Ascending aorta (tissue), 2 donors: ENCODE measurements at regions not wholly inside any gene's neighbourhood (a gene's known extent, or its start where the extent isn't known, plus 50 kb on each side); places are given as distances from the start of the nearest gene placed in this dataset.
"Not testable (repeated sequence)": the region's sequence is repeated elsewhere in the genome, so short reads cannot be mapped to it uniquely, and the experiment has no call there.

ENCODE experiments used
- DNase-seq, 2 donors: peaks; one replicate each; pipeline ENCODE4 v3.0.0-alpha.2; 2019; ENCODE audit warnings: low spot score in 2 of 2
- H3K27ac ChIP-seq, 2 donors: fragments of 200-600 bp; sonication (generic); one replicate each; pipeline ENCODE4 v1.5.1; 2016 to 2017; ENCODE audit warnings: mild to moderate bottlenecking in 1 of 2
- H3K27me3 ChIP-seq: fragments of 200-600 bp; sonication (generic); one replicate; pipeline ENCODE4 v1.5.1; 2017
- H3K36me3 ChIP-seq, 2 donors: fragments of 200-600 bp; sonication (generic); one replicate each; pipeline ENCODE4 v1.5.1; 2016
- H3K4me1 ChIP-seq, 2 donors: fragments of 200-600 bp; sonication (generic); one replicate each; pipeline ENCODE4 v1.5.1; 2016 to 2017; ENCODE audit warnings: mild to moderate bottlenecking in 1 of 2
- H3K4me3 ChIP-seq, 2 donors: fragments of 200-600 bp; sonication (generic); one replicate each; pipeline ENCODE4 v1.5.1; 2016 to 2017; ENCODE audit warnings: mild to moderate bottlenecking in 1 of 2
- H3K9me3 ChIP-seq, 2 donors: fragments of 200-600 bp; sonication (generic); one replicate each; pipeline ENCODE4 v1.5.1; 2016
- CTCF ChIP-seq, 3 experiments: fragments of 200-600 bp in 2 of 3; fragments of 450-650 bp in 1 of 3; sonication (generic) in 2 of 3; IDR thresholded peaks; one replicate each; pipeline ENCODE4 v1.5.1; 2016 to 2019; ENCODE audit warnings: antibody characterized with exemption in 3 of 3, mild to moderate bottlenecking in 1 of 3, moderate library complexity in 1 of 3
- intact Hi-C: fragments of 100-400 bp; cut with DNase I; formaldehyde crosslinking; loops from one replicate; pipeline ENCODE4 v1.15.1; 2023

DNA sequence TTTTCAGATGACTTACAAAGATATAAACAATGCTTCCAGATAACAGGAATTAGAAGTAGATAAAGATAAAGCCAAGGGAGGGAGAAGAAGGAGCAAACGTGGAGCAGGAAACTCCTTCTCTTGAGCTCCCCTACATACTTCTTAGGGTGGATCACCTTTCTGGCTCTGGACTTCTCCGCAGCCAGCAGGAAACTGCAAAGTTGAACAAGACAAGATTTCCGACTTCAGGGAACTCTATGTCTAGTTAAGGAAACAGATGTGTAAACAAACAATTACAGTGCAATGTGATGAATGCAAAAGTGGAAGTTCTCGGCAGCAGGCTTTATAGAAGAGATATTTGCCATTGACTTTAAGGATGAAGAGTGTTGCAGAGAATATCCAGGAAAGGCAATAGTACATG lies 134.0 kb upstream of the MARCKS start:
- intact Hi-C loops: no loop called here
- H3K9me3 ChIP-seq: no peaks in the 10 kb centered on the region
- no peak for DNase-seq
- no peak for TF ChIP-seq CTCF (IDR thresholded peaks at IDR 0.05)
- no peak overlapping the region for H3K27ac ChIP-seq
- H3K4me1 ChIP-seq: peaks cover 0 to 4% of the 10 kb centered on the region in 2 donors
- no peak overlapping the region for H3K4me3 ChIP-seq
- H3K36me3 ChIP-seq: no peaks in the 10 kb centered on the region
- H3K27me3 ChIP-seq: no peaks in the 10 kb centered on the region

- H3K4me3 ChIP-seq, H3K27me3 ChIP-seq, DNase-seq, H3K36me3 ChIP-seq, H3K27ac ChIP-seq, H3K4me1 ChIP-seq, intact Hi-C loops, H3K9me3 ChIP-seq: not testable (repeated sequence)
These were observed 132.2 kb upstream of the MARCKS start for GRCh38 chr6:113724927-113725326.

- Histone ChIP-seq H3K4me1 (peaks cover 0 to 3% of the 10 kb centered on the region in 2 donors), H3K27me3 (no peaks in the 10 kb centered on the region), H3K4me3 (no peak overlapping the region), H3K36me3 (no peaks in the 10 kb centered on the region), H3K27ac (no peak overlapping the region), H3K9me3 (no peaks in the 10 kb centered on the region)
- intact Hi-C loops: no loop called here
- no peak for TF ChIP-seq CTCF (IDR thresholded peaks at IDR 0.05)
- no peak for DNase-seq
These were observed 125.6 kb upstream of the MARCKS start for GRCh38 chr6:113731541-113731940.

DNA sequence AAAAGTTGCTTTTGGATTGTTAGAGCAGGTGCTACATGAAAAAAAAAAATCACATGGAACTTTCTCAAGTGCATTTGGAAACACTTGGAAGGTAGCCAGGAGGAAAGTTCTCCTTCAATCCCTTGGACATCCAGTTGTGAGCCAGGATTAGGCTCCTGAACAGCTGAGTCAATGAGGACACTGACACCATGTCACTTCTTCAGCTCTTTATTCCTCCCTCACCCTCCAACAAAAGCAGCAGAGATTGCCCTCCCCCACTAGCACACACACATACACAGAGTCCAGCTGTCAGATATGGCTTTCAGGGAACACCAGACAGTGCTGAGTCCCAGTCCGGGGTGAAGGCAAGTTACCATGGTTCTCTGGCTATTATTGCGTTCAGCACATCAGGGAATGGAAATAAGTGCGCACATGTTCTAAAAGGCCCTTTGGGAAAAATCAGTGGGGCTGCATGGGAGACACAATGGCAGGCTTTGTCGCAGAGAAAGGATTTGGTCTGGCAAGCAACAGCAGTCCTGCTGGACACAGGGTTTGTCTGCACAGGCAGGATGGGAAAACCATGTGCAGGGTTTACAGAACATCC lies 124.7 kb upstream of the MARCKS start:
- H3K9me3 ChIP-seq: no peaks in the 10 kb centered on the region
- DNase-seq: no peak
- intact Hi-C loops: no loop called here
- H3K4me1 ChIP-seq: peaks cover 0 to 3% of the 10 kb centered on the region in 2 donors
- no peak overlapping the region for H3K4me3 ChIP-seq
- no peaks in the 10 kb centered on the region for H3K27me3 ChIP-seq
- no peak for TF ChIP-seq CTCF (IDR thresholded peaks at IDR 0.05)
- no peak overlapping the region for H3K27ac ChIP-seq
- H3K36me3 ChIP-seq: no peaks in the 10 kb centered on the region

DNA sequence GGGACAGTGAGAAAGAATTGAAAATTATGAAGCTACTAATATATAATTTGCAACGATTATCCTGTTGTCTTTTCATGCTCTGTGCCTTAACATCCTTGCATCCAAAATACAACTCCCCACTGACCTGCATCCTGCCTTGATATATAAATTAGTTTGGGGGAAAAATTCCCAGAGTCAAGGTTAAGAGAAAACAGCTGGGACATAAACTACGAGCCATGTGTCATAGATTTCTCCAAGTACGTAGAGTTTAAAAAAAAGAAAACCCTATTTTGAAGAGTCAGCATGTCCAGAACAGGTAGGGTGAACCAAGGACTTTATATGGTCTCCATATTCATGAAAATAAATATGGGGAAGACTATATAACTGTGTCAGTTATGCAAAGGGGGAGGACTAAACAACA lies 123.8 kb upstream of the MARCKS start:
- H3K4me1 ChIP-seq: peaks cover 0 to 3% of the 10 kb centered on the region in 2 donors
- H3K9me3 ChIP-seq: no peaks in the 10 kb centered on the region
- H3K36me3 ChIP-seq: no peaks in the 10 kb centered on the region
- H3K27ac ChIP-seq: no peak overlapping the region
- no peak for DNase-seq
- no peak overlapping the region for H3K4me3 ChIP-seq
- TF ChIP-seq CTCF (IDR thresholded peaks at IDR 0.05): no peak
- H3K27me3 ChIP-seq: no peaks in the 10 kb centered on the region
- intact Hi-C loops: no loop called here

DNA sequence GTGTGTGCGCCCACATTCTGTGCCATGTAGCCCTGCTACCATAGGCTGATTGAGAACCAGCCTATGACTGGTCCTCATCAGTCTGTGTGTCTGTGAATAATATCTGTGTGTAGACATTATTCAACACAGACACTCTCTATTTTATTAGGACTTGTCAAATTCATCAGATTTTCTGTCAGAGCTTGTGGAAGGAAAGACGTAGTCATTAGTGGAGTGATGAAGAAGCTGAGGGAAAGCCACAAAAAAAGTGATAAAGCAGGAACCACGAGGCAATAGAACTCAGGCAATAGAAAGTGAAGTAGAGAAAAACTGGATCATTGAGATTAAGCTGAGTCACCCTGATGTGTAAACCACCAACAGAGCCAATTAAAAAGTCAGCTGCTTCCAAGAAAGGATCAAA lies 122.2 kb upstream of the MARCKS start:
- Histone ChIP-seq H3K27ac (no peak overlapping the region), H3K36me3 (no peaks in the 10 kb centered on the region), H3K4me1 (peaks cover 0 to 3% of the 10 kb centered on the region in 2 donors), H3K4me3 (no peak overlapping the region), H3K27me3 (no peaks in the 10 kb centered on the region), H3K9me3 (no peaks in the 10 kb centered on the region)
- TF ChIP-seq CTCF (IDR thresholded peaks at IDR 0.05): no peak
- intact Hi-C loops: no loop called here
- no peak for DNase-seq
